Dermis blood vessel endothelial cell (primary cell): ENCODE measurements at regions not wholly inside any gene's neighbourhood (a gene's known extent, or its start where the extent isn't known, plus 50 kb on each side); places are given as distances from the start of the nearest gene placed in this dataset.
"Not testable (repeated sequence)": the region's sequence is repeated elsewhere in the genome, so short reads cannot be mapped to it uniquely, and the experiment has no call there.

Experiments used
- DNase-seq: peaks from one replicate; pipeline ENCODE4 v3.0.0; 2010

DNA sequence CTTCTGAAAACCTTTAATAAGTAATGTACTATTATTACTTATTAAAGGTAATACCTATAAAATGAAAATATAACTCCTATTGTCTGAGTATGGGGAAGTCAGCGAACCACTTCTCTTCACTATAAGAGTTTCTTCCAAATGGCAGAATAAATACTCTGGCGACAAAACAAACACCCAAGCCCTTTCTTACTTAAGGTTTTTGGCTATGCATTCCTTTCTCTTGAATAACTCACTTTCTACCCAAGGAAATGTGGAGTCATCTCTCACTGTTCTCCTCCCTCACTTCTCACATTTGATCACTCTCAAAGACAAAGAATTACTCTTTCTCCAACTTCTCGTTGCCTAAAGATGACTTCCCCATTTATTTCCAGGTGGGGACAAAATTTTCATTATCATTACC lies 816.8 kb upstream of the CRIM1 start:
- no peak for DNase-seq

DNA sequence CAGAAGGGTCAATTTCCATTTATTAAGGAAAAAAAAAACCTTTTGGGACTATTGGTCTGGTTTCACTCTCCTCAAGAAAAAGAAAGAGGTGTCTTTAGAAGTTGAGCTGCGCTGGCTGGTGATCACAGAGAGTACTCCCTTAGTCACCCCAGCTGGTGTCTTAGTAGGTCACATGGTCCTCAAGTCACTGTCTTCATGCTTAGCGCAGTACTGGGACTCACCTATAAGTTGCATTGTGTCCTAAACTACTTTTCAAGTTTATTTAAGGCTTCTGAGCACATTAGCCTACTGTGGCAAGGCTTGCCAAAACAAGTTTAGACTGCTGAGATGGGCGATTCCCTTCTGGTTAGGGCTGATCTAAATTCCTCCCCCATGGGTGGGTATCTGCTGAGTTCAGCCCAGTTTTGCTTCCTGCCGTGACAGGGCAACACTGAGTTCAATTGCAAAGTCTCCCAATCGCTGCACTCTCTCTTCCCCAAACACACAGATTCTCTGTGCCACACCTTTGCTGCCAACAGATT lies 824.9 kb upstream of the CRIM1 start:
- DNase-seq, result no peak

DNA sequence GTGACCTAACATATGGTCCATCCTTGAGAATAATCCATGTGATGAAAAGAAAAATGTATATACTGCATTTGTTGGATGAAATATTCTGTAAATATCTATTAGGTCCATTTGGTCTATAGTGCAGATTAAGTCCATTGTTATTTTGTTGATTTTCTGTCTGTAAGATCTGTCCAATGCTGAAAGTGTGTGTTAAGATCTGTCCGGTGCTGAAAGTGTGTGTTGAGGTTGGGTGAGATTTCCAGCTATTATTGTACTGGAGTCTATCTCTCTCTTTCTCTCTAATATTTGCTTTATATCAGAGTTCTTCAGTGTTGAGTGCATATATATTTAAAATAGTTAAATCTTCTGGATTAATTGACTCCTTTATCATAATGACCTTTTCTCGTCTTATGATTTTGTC lies 828.8 kb upstream of the CRIM1 start:
- DNase-seq, result peak; percentile 37

DNA sequence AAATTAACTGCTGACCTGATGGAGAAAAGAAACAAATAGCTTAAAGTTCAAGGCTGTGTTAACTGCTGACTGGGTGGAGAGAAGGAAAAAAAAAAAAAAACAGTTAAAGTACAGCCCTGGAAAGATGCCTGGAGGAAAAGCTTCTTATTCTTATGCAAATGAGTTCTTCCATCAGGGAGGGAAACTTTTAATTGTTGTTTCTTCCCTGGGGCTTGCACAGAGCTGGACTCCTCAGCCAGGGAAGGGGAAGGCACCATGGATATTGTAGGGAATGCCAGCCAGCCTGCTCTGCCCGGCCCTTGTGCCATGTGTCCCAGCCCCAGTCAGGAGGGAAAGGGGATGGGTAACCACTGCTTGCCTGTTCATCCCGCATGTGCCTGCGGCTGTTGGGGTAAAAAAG lies 833.1 kb upstream of the CRIM1 start:
- DNase-seq, result no peak

DNA sequence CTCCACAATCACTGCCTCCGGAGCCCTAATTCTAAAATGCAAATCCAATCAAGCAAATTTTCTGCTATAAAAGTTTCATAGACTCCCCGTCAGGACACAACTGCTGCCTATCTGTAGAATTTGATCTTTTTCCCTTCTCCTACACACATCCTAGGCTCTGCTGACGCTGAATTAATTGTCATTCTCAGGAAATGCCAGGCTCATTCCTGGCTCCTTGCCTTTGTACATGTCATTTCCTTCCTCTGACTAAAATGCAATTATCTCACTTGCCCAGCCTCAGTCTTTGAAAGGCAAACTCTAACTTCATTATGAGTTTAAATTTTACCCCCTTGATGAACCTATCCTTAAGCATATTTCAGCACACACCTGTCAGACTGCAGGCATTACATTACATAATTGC lies 844.9 kb upstream of the CRIM1 start:
- peak; percentile 95 for DNase-seq

DNA sequence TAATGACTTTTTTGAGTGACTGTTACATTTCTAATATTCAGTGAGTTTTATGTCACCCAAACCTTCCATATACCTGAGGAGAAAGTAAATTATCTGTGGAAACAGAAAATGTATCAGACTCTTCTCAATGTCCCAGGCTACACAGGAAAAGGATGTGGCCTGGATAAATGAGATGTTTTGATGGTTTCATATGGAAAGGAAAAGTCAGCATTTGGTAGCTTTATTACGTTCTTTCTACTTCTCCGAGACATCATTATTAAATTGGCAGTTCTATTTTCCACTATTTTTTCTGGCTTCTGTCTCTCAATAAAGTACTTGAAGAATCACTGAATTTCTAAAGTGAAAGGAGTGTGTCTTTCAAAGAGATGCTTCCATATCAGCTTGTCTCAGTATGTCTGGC lies 847.0 kb upstream of the CRIM1 start:
- DNase-seq, result peak; percentile 21

DNA sequence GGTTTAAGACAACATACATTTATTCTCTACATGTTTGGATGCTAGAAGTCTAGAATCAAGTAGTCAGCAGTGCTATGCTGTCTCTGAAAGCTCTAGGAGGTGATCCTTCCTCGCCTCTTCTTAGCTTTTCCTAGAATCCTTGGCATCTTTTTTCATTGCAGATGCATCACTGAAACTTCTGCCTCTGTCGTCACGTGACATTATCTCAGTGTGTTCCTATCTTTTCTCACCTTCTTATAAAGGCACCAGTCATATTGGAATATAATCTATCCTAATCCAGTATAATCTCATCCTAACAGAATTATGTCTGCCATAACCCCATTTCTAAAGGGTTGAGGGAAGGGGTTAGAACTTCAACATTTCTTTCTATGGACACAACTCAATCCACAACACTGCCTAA lies 851.2 kb upstream of the CRIM1 start:
- DNase-seq, result no peak

DNA sequence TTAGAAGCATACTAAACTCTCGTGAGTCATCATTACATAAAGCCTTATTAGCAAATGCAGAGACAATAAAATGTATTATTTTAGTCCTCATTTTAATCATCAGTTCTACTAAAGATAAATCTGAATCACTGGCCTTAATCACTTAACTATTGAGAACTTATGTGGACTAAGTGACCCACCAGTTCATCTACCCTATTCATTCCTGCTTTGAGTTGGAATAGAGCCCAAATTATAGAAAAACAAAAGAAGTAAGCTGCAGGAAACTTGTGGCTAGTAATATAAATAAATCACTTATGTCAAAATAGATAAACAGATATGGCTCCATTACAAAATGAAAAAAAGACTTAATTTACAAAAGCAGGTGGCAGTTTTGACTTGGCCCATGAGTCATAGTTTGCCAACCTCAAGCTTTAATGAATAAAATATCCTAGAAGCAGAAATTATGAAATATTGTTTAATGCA lies 851.8 kb upstream of the CRIM1 start:
- DNase-seq, result peak; percentile 89

DNA sequence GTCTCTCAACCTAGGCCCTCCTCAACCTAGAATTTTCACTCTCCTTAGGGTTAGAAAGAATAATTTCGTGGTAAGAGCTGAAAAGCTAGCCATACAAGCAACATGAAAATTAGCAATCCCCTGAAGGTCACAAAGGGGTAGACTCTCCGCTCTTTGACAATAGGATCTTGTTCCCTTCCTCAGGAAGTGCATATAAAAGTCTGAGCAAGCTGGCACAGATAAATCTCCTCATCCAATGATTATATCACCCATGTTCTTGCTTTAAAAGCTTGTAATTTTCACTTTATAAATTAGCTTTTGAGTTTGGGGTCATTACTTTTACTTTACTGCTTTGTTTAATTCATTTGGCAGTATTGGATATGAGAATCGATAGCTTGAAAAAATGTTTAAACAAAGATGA lies 852.3 kb upstream of the CRIM1 start:
- peak; percentile 66 for DNase-seq

DNA sequence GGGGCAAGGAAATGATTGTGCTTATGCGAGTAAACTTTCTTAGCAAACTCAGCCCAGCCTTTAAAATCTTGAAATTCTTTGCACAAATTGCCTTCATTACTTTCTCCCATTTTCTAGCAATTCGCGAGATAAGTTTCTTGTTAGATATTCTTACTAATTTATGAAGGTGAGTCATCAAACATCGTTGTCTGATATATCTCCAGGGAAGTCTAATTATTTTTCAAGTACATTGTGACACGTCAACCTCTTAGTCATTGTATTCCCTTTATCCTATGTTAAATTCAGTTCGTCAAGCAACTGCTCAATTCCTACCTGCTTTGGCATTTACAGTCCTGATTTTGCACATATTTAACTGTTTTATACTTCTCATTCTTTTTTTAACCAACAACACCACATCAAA lies 854.5 kb upstream of the CRIM1 start:
- peak; percentile 24 for DNase-seq

DNA sequence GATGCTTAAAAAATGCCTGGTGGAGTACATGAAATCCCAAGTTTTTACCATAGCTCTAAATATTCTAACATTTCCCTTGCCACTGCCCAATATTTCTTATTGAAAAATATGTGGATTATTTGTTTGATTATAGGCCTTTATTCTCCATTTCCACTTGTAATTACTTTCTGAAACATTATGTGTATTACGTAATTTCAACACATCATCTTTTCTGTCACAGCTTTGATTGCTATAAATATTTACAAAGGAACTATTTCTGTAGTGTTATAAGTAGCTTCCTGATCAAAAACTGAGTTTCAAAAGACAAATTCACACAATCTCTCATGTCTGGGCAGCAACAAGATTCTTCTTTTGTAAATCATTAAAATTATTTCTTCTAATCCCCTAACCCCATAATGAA lies 859.6 kb upstream of the CRIM1 start:
- no peak for DNase-seq

DNA sequence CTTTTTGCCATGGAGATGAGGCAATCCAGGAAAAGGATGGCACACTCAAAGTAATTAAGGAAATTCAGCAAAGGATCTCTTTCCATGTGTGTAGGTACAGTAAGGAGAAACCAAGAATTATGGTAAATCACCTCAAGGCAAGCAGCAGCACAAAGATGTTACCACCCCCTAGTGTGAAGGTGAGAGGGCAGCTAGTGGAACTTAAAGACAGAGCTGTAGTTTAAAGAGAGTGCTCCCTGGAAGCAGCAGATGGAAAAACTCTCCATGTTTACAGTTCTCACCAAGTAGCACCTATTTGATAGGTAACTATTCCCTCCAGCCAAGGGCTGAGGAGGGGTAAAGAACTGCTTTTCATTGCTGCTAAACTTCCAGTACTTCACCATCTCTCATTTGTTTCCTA lies 860.4 kb upstream of the CRIM1 start:
- no peak for DNase-seq

DNA sequence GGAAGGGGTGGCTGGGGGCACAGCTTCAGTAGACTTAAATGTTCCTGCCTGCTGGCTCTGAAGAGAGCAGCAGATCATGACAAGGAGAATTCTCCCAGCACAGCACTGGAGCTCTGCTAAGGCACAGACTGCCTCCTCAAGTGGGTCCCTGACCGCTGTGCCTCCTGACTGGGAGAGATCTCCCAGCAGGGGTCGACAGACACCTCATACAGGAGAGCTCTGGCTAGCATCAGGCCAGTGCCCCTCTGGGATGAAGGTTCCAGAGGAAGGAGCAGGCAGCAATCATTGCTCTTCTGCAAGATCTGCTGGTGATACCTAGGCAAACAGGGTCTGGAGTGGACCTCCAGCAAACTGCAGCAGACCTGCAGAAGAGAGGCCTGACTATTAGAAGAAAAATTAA lies 877.5 kb upstream of the CRIM1 start:
- peak; percentile 42 for DNase-seq

DNA sequence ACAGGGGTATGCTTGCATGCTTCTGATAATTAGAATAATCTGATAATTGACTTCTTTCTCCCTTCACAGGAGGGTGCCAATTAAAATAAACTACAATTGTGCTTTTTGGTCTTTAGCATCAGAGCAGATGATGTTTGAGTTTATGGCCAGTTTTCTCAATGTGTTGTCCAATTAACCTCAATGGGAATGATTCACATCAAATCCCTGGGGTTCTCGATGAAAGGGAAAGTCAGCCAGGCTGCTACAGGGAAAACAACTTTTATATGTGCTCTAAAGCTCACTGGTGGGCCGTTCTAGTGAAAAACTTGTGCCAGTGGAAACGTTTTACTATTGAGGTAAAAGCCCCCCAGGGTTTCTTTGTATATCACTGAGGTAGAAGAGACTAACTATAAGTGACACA lies 887.3 kb upstream of the CRIM1 start:
- DNase-seq, result peak; percentile 11

DNA sequence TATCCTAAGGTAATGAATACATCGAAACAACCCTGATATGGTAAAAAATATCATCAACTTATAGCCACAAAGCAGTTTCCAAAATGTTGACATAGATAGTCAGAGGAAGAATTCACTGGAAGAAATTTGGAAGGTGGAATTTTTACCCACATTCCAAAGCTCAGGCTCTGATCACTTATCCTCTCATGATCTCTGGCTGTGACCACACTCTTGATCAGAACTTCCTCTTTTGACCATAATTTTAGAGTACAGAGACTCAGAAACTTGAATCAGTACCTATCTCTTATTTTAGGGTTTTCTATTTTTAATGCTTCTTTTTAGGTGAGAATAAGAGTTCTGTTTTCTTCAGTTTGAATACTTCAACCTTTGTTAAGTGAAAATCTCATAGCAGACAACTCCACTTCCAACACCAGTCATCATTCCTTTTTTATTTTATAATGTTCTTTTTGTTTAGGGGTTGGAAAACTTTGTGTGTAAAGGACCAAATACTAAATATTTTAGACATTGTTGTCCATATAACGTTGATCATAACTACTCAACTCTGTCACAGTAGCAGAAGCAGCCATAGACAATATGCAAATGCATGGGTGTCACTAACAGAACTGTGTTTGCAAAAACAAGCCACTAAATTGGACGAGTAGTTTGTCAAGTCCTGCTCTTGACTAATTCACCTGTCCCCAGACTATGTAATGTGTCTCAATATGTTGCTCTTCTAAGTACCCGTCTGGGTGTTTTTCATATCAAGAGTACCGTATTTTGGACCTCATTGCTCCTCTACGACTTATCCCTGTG lies 891.6 kb upstream of the CRIM1 start:
- no peak for DNase-seq

DNA sequence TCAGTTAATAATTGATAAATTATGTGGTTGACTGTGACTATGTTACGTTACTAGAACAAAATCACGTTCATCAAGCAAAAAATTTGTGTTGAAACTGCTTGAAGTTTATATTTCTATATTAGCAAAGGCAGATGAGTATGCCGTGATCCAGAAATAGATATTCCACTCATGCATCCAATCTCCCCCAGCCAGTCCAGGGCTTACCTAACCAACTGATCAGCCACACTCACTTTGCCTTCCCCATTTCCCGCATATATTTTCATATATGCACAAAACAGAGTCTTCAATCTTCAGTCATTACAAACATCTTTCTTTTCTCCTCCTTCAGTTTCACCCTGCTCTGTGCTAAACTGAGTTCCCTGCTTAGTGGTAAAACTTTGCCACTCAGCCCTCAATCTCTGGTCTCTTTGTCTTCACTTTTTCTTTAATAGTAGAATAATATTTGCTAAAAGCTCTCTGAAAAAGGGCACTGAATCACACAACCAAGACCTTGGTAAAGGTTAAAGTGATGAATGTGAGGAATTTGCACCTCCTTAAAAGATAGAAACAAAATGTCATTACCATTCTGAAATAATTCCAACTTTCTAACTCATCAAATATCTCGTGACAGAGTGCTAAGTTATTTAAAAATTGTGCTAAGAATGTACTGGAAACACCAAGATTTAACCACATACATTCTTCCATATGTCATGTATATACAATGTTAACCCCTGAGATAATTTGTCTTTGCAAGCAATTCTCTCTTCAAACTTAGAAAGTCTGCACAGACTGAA lies 893.2 kb upstream of the CRIM1 start:
- DNase-seq, result no peak

DNA sequence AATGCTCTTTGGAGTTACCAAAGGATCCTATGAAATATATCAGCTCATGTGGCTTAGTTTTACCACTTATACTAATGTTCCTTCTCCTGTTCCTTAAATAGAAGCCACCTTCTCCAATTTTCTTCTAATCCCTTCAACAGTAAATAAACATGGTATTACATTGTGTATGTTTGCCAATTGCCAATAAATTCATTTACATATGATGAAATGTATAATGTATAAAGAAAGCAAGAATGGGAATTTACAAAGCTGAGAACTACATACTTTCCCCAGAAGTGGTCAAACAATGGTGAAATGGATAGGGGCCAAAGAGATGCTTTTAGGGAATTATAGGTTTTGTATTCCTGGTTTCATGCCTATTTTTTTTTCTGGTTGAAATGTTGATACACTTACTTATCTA lies 894.2 kb upstream of the CRIM1 start:
- no peak for DNase-seq

DNA sequence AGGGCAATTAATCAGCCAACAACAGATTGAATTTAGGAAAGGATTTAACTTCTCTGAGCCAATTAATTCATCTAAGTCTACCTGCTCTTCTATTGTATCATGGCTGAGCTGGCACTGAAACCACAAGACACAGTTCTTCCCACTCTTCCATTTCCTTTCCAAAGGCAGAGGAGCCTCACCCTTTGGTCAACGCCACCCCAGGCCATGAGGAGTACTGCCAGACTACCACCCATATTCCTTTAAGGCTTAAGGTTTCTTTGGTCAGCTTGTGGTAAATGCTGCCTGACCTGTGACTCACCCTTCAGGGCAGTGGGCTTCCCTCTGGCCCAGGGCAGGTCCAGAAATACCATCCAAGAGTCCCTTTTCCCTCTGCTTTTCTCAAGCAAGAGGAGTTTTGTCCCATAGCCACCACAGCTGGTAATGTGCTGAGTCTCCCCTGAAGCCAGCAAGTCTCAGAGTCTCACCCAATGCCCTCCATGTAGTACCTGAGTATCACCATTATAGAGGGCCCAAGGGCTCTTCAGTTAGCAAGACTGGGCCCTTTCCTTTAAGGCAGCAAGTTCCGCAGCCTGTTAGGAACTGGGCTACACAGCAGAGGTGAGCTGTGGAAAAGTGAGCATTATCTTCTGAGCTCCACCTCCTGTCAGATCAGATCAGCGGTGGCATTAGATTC lies 900.5 kb upstream of the CRIM1 start:
- DNase-seq, result peak; percentile 13

DNA sequence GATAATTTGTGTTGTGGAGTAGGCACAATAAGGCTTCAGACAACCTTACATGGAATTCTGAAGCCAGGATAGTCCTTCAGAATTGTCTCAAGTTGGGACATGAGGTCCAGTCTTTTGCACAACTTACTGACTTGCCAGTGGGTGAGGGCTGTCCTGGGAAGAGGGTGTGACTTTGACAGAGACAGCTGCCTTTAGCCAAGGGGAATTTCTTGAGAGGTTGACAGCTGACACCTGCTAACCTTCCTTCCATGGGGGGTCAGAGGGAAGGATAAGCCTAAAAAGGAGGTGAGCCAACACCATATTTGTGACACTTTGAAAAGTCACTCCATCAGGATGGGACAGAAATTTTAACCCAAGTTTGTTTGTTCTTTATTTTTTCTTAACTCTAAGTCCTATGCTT lies 907.8 kb upstream of the CRIM1 start:
- no peak for DNase-seq

DNA sequence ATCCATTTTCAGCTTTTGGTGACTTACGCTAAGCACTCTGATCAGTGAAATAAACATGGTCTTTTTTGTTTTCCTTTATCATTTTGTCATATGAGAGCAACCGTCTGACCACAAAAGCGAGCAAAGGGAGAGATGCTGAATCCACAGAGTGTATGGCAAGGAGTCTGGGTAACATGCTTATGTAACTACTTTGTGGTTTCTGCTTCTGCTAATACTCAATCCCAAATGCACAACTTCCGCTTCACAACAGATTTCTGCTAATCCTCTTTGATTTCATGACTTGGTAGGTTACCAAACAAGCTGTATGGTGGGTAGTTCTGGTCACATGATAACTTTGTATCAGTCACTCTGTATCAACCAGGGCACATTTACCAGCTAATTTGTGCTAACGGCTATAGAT lies 908.4 kb upstream of the CRIM1 start:
- DNase-seq, result no peak

DNA sequence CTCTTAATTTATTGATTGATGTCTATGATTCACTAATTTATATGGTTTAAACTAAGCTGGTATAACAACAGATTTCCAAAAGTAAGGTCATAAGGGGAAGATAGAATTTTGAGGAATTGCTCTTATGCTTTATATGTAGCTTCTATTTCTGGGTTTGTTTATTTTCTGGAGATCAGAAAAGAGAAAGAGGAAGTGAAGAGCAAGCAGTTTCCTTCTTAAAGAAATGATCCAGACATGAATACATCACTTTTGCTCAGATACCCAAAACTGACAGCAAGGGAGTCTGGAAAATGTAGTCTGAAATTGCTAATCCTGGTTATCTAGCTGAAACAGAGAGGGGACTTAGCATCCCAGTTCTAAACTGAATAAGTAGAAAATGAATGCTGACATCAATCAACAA lies 912.5 kb upstream of the CRIM1 start:
- no peak for DNase-seq

DNA sequence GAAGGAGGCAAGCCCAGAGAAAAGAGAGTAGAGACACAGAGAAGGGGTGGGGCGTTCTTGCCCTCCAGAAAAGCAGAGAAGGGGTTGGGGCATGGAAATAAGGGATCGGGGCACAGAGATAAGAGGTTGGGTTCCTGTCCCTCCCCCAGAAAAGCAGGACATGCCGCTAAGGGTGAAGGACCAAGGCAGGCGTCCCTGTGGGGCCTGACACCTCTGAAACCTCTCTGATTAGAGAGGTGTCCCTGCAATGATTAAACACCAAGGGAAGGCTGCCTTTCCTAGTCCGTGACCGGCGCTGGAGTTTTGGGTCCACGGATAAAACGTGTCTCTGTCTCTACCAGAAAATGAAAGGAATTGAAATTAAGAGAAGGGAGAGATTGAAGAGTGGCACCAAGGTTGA lies 914.0 kb upstream of the CRIM1 start:
- DNase-seq, result not testable (repeated sequence)

DNA sequence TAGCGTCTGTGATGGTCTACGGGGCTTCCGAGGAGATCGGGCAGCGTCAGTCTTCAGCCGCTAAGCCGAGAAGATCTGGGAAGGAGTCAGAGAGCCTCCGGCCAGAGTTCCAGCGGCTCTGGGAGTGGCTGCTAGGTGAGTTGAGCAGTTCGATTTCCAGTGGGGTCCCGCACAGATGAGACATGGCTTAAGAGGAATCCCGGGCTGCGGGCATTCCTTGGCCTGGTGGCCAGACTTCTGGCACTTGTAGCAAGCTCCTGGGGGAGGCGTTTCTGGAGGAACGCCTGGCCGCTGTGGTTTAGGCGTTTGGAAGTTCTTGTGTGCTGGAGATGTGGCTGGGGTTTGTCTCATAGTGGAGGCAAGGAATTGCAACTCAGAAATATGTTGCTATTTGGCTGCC lies 915.3 kb upstream of the CRIM1 start:
- DNase-seq, result not testable (repeated sequence)
